Parathyroid adenoma (tissue), 2 donors: ENCODE measurements at regions not wholly inside any gene's neighbourhood (a gene's known extent, or its start where the extent isn't known, plus 50 kb on each side); places are given as distances from the start of the nearest gene placed in this dataset.

Experiments used
- H2AFZ ChIP-seq: fragments of 300-600 bp; sonication (generic); one replicate; pipeline ENCODE4 v1.7.0; 2017; ENCODE audit warnings: antibody characterized with exemption, mild to moderate bottlenecking
- H3K27ac ChIP-seq: fragments of 300-600 bp; sonication (generic); one replicate; pipeline ENCODE4 v1.7.0; 2017
- H3K27me3 ChIP-seq: fragments of 300-600 bp; sonication (generic); one replicate; pipeline ENCODE4 v1.7.0; 2017; ENCODE audit warnings: low read length; ENCODE audit not compliant: control insufficient read depth, insufficient read depth
- H3K36me3 ChIP-seq: fragments of 300-600 bp; sonication (generic); one replicate; pipeline ENCODE4 v1.7.0; 2017; ENCODE audit warnings: low read length; ENCODE audit not compliant: control insufficient read depth, insufficient read depth
- H3K4me1 ChIP-seq: fragments of 300-600 bp; sonication (generic); one replicate; pipeline ENCODE4 v1.7.0; 2017; ENCODE audit warnings: control low read depth
- H3K4me2 ChIP-seq: fragments of 300-600 bp; sonication (generic); one replicate; pipeline ENCODE4 v1.7.0; 2017; ENCODE audit warnings: low read length
- H3K4me3 ChIP-seq: fragments of 300-600 bp; sonication (generic); one replicate; pipeline ENCODE4 v1.7.0; 2017; ENCODE audit warnings: low read depth, low read length
- H3K79me2 ChIP-seq: fragments of 300-600 bp; sonication (generic); one replicate; pipeline ENCODE4 v1.7.0; 2017; ENCODE audit warnings: control low read depth
- H3K9ac ChIP-seq: fragments of 300-600 bp; sonication (generic); one replicate; pipeline ENCODE4 v1.7.0; 2017; ENCODE audit warnings: mild to moderate bottlenecking
- H3K9me3 ChIP-seq: fragments of 300-600 bp; sonication (generic); one replicate; pipeline ENCODE4 v1.7.0; 2017; ENCODE audit warnings: low read length; ENCODE audit not compliant: control insufficient read depth
- TF ChIP-seq, protein P1 (sequence below): fragments of 300-600 bp; sonication (generic); IDR thresholded peaks from one replicate; pipeline ENCODE4 v1.7.0; 2017; ENCODE audit warnings: antibody characterized with exemption, mild to moderate bottlenecking
- donor health status: primary hyperparathyroidism.

DNA sequence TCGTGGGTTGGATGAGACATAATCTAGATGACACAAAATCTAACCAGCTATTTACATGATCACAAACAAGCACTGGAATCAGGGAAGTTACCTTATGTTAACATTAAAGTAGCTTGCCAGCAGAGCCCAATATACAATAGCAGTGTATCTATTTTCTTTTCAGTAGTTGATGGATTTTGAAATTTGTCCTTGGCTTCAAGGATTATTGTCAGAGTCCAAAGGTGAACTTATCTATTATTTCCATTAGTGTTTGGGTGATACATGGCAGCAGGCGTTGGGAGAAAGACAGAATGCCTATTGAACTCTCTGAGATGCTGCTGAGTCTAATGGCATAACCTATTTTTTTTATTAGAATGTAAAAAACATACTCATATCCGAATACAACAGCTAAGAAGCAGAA, 223.2 kb upstream of the ACTBL2 start:
- Histone ChIP-seq H2AFZ (no peak overlapping the region), H3K9me3 (no peaks in the 10 kb centered on the region), H3K4me1 (no peaks in the 10 kb centered on the region), H3K36me3 (no peaks in the 10 kb centered on the region), H3K79me2 (no peaks in the 10 kb centered on the region), H3K4me2 (no peak overlapping the region), H3K27me3 (no peaks in the 10 kb centered on the region), H3K9ac (no peak overlapping the region), H3K4me3 (no peak overlapping the region), H3K27ac (no peak overlapping the region)
- TF ChIP-seq, protein P1, sequence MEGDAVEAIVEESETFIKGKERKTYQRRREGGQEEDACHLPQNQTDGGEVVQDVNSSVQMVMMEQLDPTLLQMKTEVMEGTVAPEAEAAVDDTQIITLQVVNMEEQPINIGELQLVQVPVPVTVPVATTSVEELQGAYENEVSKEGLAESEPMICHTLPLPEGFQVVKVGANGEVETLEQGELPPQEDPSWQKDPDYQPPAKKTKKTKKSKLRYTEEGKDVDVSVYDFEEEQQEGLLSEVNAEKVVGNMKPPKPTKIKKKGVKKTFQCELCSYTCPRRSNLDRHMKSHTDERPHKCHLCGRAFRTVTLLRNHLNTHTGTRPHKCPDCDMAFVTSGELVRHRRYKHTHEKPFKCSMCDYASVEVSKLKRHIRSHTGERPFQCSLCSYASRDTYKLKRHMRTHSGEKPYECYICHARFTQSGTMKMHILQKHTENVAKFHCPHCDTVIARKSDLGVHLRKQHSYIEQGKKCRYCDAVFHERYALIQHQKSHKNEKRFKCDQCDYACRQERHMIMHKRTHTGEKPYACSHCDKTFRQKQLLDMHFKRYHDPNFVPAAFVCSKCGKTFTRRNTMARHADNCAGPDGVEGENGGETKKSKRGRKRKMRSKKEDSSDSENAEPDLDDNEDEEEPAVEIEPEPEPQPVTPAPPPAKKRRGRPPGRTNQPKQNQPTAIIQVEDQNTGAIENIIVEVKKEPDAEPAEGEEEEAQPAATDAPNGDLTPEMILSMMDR: no peak

DNA sequence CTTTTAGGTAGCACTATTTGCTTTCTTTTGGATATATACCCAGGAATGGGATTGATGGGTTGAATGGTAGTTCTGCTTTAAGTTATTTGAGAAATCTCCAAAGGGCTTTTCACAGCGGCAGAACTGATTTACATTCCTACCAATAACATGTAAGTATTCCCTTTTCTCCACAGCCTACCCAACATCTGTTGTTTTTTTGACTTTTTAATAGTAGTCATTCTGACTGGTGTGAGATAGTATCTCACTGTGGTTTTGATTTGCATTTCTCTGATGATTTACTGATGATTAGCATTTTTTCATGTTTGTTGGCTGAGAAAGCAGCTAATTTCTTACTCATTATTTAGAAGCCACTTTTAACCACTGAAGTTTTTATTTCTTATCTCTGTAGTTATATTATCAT, 221.1 kb upstream of the ACTBL2 start:
- H3K4me3 ChIP-seq: no peak overlapping the region
- H3K27me3 ChIP-seq: no peaks in the 10 kb centered on the region
- H3K27ac ChIP-seq: no peak overlapping the region
- H3K4me2 ChIP-seq: no peak overlapping the region
- TF ChIP-seq, protein P1: no peak
- H3K9me3 ChIP-seq: no peaks in the 10 kb centered on the region
- H3K79me2 ChIP-seq: no peaks in the 10 kb centered on the region
- H3K4me1 ChIP-seq: no peaks in the 10 kb centered on the region
- H3K36me3 ChIP-seq: no peaks in the 10 kb centered on the region
- no peak overlapping the region for H2AFZ ChIP-seq
- H3K9ac ChIP-seq: no peak overlapping the region

DNA sequence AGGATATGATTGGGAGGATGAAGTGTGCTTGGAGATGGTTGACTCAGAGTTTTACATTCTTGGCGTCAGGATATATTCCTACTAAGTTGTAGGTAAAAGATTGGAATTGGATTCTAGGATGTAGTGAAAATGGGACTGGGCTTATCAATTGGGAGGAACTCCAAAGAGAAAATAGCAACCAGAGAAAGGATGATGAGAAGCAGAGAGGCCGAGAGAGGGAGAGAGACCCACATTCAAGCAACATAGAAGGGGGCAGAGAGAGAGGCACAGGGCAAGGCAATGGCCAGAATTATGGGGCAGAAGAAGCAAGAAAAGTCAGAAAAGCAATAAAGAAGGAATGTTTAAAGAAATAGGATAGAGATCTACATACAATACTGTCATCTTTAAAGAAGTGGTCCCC, 217.9 kb upstream of the ACTBL2 start:
- Histone ChIP-seq H3K4me2 (no peak overlapping the region), H3K4me3 (no peak overlapping the region), H3K9ac (no peak overlapping the region), H3K27me3 (no peaks in the 10 kb centered on the region), H3K9me3 (no peaks in the 10 kb centered on the region), H3K36me3 (no peaks in the 10 kb centered on the region), H3K27ac (no peak overlapping the region), H3K4me1 (no peaks in the 10 kb centered on the region), H2AFZ (no peak overlapping the region), H3K79me2 (no peaks in the 10 kb centered on the region)
- TF ChIP-seq, protein P1: no peak

DNA sequence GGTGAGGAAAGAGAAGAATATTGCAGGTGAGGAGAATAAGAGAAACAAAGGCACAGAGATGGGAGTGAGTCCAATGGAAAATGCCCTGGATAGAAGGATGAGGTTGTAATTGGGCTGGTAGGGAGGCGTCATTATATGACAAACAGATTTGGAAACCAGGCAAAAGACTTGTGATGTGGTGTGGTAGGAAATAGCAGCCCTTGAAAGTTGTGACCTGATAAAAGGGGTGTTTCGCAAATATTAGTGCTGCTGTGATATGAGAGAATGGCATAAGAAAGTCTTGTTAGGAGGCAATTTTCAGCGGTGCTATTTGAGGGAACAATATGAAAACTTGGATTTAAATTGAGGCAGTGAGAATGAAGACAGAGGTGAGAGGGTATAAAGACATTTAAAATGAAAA, 217.5 kb upstream of the ACTBL2 start:
- H3K27ac ChIP-seq: no peak overlapping the region
- no peak overlapping the region for H3K4me3 ChIP-seq
- no peaks in the 10 kb centered on the region for H3K79me2 ChIP-seq
- H2AFZ ChIP-seq: no peak overlapping the region
- TF ChIP-seq, protein P1: no peak
- no peak overlapping the region for H3K9ac ChIP-seq
- H3K9me3 ChIP-seq: no peaks in the 10 kb centered on the region
- H3K4me2 ChIP-seq: no peak overlapping the region
- no peaks in the 10 kb centered on the region for H3K4me1 ChIP-seq
- no peaks in the 10 kb centered on the region for H3K36me3 ChIP-seq
- no peaks in the 10 kb centered on the region for H3K27me3 ChIP-seq

DNA sequence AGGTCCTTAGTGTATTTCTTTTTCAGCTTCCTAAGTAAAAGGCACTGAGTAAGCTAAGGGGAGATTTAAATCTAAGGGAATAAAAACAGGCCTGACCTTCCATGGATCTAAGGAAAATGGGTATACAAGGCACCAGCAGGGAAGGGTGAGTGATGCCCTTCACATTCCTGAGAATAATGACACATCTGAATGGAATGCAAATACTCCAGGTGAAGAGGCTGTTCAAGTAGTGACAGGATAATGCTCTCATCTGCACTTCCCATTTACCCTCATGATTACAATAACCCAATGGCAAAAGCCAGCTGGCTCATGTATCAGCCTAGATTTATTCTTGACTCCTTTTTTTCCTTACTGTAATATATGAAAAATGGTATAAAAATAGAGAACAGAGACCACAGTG, 216.2 kb upstream of the ACTBL2 start:
- no peaks in the 10 kb centered on the region for H3K27me3 ChIP-seq
- no peak overlapping the region for H3K9ac ChIP-seq
- no peaks in the 10 kb centered on the region for H3K36me3 ChIP-seq
- no peak overlapping the region for H3K27ac ChIP-seq
- H3K79me2 ChIP-seq: no peaks in the 10 kb centered on the region
- no peaks in the 10 kb centered on the region for H3K4me1 ChIP-seq
- H3K9me3 ChIP-seq: no peaks in the 10 kb centered on the region
- no peak overlapping the region for H3K4me3 ChIP-seq
- TF ChIP-seq, protein P1: no peak
- no peak overlapping the region for H3K4me2 ChIP-seq
- H2AFZ ChIP-seq: no peak overlapping the region
